ENCODE measurements at regions not wholly inside any gene's neighbourhood (a gene's known extent, or its start where the extent isn't known, plus 50 kb on each side); places are given as distances from the start of the nearest gene placed in this dataset.

- DNase-seq = no peak
These were observed 299.3 kb upstream of the HS3ST1 start for GRCh38 chr4:11727903-11728564.

- DNase-seq = no peak
These were observed 296.0 kb upstream of the HS3ST1 start for GRCh38 chr4:11724731-11725130.

GRCh38 chr4:11722223-11722622 lies 293.5 kb upstream of the HS3ST1 start:
- no peak for DNase-seq

- no peak for DNase-seq
These were observed 291.6 kb upstream of the HS3ST1 start for GRCh38 chr4:11720292-11720691.

GRCh38 chr4:11719879-11720278 lies 291.2 kb upstream of the HS3ST1 start:
- no peak for DNase-seq

DNA sequence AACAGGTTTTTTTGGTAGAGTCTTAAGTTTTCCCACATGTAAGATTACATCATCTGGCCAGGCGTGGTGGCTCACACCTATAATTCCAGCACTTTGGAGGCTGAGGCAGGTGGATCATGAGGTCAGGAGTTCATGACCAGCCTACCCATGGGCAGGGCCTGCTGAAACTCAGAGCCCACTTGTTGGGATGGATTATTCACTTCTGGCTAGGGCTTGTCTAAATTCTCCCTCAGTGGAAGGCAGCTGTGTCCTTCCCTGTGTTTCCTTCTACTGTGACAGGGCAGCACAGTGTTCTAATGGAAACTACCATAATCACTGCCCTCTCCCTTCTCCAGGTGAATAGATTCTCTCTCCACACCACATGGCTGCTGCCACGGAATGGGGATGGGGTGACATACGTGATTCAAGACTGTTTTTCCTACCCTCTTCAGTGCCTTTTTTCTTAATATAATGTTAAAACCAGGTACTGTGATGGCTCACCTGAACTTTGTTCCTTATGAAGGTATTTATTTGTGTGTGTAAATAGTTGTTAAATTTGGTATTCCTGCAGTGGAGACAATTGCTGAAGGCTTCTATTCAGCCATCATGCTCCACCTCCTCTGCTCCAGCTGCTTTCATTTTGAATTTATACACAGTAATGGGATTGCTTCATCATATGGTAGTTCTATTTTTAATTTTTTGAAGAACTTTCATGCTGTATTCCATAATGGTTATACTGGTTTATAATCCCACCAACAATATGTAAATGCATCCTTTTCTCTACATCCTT lies 287.2 kb upstream of the HS3ST1 start:
- DNase-seq = no peak

- DNase-seq = no peak
These were observed 281.9 kb upstream of the HS3ST1 start for GRCh38 chr4:11710453-11711093.

DNA sequence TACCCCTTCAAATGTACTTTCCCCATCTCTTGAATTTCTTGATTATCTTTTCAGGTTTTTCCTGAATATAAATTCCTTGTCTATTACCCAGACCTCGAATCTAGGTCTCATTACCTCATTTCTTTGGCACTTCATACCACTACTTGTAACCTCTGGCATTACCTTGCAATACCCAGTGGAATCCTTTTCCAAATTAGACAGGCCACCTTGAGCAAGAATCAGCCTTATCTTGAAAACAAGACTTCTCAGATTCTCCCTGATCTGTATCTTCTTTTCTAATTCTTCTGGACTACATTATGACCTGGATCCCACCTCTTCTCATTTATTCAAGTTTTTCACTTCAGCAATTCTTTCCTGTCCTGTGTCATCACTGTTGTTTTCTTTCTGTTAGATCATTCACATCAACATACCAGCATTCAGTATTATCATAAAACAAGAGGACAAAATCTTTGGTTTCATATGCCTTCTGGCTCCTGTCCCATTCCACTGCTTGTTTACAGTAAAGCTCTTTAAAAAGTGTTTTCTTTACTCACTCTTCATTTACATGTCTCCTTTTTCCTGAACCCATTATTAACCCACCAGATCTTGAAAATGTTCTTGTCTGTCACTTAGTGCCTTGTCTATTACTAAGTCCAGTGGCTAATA lies 275.6 kb upstream of the HS3ST1 start:
- no peak for DNase-seq

GRCh38 chr4:11702886-11703557 lies 274.3 kb upstream of the HS3ST1 start:
- no peak for DNase-seq

GRCh38 chr4:11701966-11702725 lies 273.5 kb upstream of the HS3ST1 start:
- DNase-seq = no peak

DNA sequence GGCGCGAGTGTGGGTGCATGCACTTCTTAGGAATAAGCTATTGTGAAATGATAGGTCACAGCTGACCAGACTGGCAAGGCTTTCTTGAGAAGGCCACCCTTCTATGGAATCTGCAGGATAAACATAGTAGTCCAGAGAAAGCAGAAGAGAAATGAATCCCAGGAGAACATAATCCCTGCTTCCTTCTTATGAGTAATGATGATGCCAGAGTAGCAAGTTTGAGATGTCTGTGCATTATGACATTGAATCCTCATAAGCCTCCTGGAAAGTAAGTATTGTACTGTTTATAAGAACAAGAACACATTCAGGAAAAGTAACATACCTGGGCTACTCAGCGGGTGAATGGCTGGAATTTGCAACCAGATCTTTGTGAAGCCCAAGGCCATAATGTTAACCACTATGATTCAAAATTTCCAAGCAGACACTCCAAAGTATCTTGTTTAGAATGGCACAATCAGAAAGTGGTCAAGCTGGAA lies 272.1 kb upstream of the HS3ST1 start:
- DNase-seq = no peak

- no peak for DNase-seq
These were observed 270.3 kb upstream of the HS3ST1 start for GRCh38 chr4:11698846-11699590.

GRCh38 chr4:11698033-11698432 lies 269.3 kb upstream of the HS3ST1 start:
- DNase-seq = no peak

DNA sequence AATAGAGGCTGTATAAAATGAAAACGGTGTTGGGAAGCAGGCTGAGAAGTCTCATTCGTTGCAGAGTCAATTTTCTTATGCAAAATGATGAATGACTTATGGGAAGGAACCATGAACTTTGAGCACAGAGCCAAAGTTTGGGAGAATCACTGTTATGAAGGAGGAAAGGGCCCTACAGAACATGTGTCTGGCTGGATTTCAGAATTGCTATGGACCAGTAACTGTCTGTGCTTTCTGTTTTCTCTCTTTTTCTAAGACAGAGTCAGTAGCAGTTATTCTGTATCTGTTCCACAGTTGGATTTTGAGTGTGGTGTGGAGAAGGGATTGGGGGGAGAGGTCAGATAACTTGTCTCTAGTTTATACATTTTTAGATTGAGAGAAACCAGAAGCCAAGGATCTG lies 265.0 kb upstream of the HS3ST1 start:
- DNase-seq = no peak

DNA sequence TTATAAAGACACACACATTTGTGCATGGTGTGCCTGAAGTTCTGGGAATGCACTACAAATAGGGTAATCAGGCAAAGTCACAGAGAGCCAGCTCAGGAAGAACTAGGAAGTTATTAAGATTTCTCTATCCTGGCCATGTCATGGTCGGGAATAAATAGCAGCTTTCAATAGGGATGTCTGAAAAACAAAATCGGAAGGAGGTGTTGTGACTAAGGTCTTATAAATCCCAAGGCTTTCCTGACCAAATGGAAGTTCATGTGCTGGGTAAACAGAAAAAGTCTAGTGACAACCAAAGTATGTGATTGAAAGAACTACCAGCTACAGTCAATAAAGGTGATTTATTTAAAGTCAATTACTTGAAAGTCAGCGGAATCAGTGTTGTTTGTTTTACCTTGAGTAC lies 262.5 kb upstream of the HS3ST1 start:
- DNase-seq = no peak

DNA sequence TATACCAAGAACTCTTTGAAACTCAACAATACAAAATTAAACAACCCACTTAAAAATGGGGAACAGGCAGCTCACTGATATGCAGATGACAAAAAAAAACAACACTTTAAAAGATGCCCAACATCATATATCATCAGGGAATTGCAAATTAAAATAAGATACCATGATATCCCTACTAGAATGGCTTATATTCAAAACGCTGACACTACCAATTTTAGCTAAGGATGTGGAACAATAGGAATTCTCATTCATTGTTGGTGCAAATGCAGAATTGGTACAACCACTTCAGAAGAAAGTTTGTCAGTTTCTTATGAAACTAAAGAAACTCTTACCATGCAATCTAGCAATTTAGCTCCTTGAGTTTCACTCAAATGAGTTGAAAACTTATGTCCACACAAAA lies 259.0 kb upstream of the HS3ST1 start:
- DNase-seq = no peak

DNA sequence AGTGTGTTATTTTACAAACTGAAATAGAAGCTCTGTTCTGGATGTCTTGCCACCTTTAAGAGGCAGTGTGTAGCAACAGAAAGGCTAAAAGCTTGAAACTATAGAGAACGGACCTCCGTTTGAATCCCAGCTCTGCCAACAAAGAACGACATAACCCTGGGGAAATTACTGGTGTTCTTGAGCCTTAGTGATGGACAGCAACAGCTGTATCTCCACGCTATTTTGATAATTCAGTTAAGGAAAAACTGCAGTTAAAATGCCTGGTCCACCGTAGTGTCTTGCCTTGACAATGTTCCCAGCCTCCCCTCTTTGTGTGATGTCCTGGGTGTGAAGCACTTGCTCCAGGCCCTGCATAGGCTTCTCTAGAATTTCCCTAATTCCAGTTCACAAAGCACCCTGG lies 256.8 kb upstream of the HS3ST1 start:
- no peak for DNase-seq

- no peak for DNase-seq
These were observed 246.5 kb upstream of the HS3ST1 start for GRCh38 chr4:11675051-11675800.

GRCh38 chr4:11670304-11670703 lies 241.6 kb upstream of the HS3ST1 start:
- no peak for DNase-seq

DNA sequence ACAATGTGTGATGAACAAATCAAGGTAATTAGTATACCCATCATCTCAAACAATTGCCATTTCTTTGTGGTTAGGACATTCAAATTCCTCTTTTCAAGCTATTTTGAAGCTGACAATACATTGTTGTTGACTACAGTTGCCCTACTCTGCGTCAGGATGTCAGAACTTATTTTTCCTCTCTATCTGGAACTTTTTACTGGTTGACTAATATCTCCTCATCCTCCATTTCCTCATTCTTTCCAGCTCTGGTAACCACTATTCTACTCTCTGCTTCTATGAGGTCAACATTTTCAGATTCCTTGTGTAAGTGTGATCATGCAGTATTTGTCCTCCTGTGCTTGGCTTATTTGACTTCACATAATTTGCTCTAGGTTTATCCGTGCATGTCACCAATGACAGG lies 240.5 kb upstream of the HS3ST1 start:
- no peak for DNase-seq

DNA sequence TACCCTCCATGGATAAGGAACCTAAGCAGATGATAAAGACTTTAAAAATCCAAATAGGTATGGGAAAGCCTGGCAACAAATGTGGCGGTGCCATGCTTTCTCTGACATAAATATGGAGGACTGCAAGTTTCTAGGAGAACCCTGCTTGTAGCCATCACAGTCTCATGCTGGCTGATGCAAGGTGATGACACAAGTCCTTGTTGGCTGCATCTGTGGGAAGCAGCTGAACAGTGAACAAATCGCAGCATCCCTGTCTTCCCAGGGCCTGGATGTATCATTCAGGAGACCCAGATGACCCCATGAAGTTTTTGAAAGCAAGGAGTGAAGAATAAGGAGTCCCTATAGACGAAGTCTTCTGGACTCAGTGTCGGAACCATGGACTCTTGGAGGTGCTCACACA lies 234.4 kb upstream of the HS3ST1 start:
- no peak for DNase-seq

Measured in activated naive CD4-positive, alpha-beta T cell treated with anti-CD3 and anti-CD28 coated beads, Interleukin-2, amount 50 U/mL, for 16 hours (primary cell).